ENCODE measurements at regions not wholly inside any gene's neighbourhood (a gene's known extent, or its start where the extent isn't known, plus 50 kb on each side); places are given as distances from the start of the nearest gene placed in this dataset.

DNA sequence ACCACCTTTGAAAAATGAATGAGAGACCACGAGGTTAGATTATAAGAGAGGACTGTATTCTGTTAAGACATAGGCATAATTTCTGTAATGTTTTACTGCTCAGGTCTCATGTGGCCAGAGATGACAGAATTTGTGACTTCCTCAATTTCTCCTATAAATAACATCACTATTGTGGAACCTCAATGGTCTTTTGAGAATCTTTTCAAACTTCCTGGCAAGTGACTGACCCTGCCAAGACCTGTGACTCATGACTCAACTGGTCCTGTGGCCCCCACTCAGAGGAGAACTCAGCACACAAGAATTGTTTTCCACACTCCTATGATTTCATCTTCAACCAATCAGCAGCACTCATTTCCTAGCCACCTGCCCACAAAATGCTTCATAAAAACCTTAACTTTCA lies 508.2 kb upstream of the ATP2B1 start:
- TF ChIP-seq, protein P1, sequence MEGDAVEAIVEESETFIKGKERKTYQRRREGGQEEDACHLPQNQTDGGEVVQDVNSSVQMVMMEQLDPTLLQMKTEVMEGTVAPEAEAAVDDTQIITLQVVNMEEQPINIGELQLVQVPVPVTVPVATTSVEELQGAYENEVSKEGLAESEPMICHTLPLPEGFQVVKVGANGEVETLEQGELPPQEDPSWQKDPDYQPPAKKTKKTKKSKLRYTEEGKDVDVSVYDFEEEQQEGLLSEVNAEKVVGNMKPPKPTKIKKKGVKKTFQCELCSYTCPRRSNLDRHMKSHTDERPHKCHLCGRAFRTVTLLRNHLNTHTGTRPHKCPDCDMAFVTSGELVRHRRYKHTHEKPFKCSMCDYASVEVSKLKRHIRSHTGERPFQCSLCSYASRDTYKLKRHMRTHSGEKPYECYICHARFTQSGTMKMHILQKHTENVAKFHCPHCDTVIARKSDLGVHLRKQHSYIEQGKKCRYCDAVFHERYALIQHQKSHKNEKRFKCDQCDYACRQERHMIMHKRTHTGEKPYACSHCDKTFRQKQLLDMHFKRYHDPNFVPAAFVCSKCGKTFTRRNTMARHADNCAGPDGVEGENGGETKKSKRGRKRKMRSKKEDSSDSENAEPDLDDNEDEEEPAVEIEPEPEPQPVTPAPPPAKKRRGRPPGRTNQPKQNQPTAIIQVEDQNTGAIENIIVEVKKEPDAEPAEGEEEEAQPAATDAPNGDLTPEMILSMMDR (IDR thresholded peaks at IDR 0.05) = no peak
- no peak for TF ChIP-seq POLR2A (IDR thresholded peaks at IDR 0.05)

Data from thyroid gland (tissue), 4 donors.